AG09309 (cell line): ENCODE measurements at regions not wholly inside any gene's neighbourhood (a gene's known extent, or its start where the extent isn't known, plus 50 kb on each side); places are given as distances from the start of the nearest gene placed in this dataset.

Experiments
- DNase-seq: peaks from one replicate; pipeline ENCODE4 v3.0.0-alpha.2; 2010; ENCODE audit warnings: low read depth
- H3K4me3 ChIP-seq: 2 replicates; pipeline ENCODE4 v1.5.1; 2011; ENCODE audit warnings: mild to moderate bottlenecking, low read depth, low read length, moderate library complexity; ENCODE audit not compliant: control insufficient read depth
- CTCF ChIP-seq: IDR thresholded peaks from 2 replicates; pipeline ENCODE4 v1.5.1; 2011; ENCODE audit warnings: mild to moderate bottlenecking, low read depth, low read length, inconsistent platforms; ENCODE audit not compliant: insufficient read depth, control insufficient read depth; ENCODE audit errors: missing control alignments

DNA sequence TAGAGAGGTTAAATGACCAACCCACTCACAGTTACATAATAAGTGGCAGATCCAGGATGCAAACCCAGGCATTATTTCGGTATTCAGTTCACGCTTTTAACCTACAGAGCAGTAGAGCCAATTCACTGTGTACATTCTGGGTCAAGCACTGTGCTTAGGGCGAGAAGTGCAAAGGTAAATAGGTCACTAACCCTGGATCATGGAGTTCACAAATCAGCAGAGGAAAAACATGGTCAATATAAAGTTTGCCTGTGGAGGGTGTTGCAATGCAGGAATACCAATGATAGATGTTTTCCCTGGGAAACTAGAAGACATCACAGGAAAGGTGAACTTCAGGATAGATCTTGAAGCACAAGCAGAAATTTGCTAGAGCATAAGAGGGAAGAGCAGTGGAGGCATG lies 253.4 kb upstream of the NFIA start:
- no peak for TF ChIP-seq CTCF
- no peak for DNase-seq
- no peak overlapping the region for H3K4me3 ChIP-seq

DNA sequence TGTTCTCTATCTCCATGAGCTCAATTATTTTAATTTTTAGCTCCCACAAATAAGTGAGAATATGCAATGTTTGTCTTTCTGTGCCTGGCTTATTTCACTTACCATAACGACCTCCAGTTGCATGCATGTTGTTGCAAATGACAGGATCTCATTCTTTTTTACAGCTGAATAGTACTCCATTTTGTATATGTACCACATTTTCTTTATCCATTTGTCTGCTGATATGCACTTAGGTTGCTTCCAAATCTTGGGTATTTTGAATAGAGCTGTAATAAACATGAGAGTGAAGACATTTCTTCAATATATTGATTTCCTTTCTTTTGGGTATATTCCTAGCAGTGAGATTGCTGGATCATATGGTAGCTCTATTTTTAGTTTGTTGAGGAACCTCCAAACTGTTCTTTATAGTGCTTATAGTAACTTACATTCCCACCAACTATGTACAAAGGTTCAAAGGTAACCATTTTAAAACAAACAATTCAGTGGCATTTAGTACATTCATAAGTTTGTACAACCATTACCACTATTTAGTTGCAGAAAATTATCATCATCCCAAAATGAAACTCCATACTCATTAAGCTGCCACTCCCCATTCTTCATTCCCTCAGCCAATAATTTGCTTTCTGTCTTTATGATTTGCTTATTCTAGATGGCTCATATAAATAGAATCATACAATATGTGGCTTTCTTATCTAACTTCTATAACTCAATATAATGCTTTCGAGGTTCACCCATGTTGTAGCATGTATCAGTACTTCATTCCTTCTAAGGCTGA lies 255.9 kb upstream of the NFIA start:
- no peak for DNase-seq
- no peak for TF ChIP-seq CTCF
- no peak overlapping the region for H3K4me3 ChIP-seq

GRCh38 chr1:60825593-60825992 lies 256.8 kb upstream of the NFIA start:
- DNase-seq = no peak
- H3K4me3 ChIP-seq = no peak overlapping the region
- TF ChIP-seq CTCF = no peak

DNA sequence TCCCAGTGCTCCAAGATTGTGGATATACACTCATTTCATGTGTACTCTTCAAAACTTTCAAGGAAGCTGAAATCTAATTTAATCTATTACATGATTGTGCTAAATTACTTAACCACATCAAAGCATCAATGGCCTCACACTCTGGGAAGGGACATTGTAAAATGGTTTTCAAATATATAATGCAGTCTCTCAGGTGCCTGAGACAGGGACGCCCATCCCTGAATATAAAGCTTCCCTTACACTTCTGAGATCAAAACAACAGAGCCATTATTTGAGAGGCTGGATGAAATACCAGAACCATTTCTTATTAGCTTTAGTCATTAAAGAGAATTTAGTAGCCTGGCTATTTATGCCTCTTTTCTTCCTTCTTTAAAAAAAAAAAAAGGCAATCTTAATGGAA lies 259.2 kb upstream of the NFIA start:
- TF ChIP-seq CTCF = no peak
- DNase-seq = no peak
- no peak overlapping the region for H3K4me3 ChIP-seq

DNA sequence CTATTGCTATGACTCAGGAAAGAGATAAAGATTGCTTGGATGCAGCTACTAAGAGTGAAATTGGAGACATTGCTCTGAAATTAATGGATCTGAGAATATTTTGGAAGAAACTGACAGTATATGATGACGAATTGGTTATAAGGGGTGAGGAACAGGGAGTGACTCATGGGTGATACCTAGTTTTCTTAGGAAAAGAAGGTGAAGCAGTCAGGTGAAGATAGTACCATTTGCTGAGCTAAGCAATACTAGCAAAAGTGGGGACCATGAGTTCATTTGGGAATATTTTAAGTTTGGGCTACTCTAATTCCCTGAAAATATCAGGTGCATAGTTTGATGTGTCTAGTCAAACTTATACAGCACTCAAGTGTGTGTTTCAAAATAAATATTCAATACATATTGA lies 260.1 kb upstream of the NFIA start:
- no peak for DNase-seq
- no peak overlapping the region for H3K4me3 ChIP-seq
- TF ChIP-seq CTCF = no peak

- H3K4me3 ChIP-seq = no peak overlapping the region
- DNase-seq = no peak
- no peak for TF ChIP-seq CTCF
Measured at GRCh38 chr1:60821156-60821555, 261.2 kb upstream of the NFIA start.
